Endothelial cell of umbilical vein (primary cell): ENCODE measurements at regions not wholly inside any gene's neighbourhood (a gene's known extent, or its start where the extent isn't known, plus 50 kb on each side); places are given as distances from the start of the nearest gene placed in this dataset.

Experiments
- BruUV-seq: library from RNA; stranded (reverse); fragments of 400-500 nt; replicated peaks from 2 replicates; lab custom pipeline; 2021; lab: Mats Ljungman, UMichigan
- CTCF ChIA-PET: fragments of 300-600, 350-600 bp; sonication (Branson Sonifier 250); formaldehyde crosslinking; loops from one replicate; lab custom pipeline; 2021; ENCODE audit warnings: antibody characterized with exemption, inconsistent platforms; lab: Charles Lee
- POLR2A ChIA-PET: fragments of 300-600, 350-600 bp; sonication (Branson Sonifier 250); formaldehyde crosslinking; loops from one replicate; lab custom pipeline; 2021; ENCODE audit warnings: antibody characterized with exemption, inconsistent platforms; lab: Charles Lee
- DNase-seq: peaks from one replicate; pipeline ENCODE4 v3.0.0-alpha.2; 2011; ENCODE audit warnings: low read depth, low spot score
- FAIRE-seq: peaks from 2 replicates; lab custom pipeline; 2011; peaks lifted over from hg19 to GRCh38; lab: Jason Lieb, UNC
- H2AFZ ChIP-seq: 2 replicates; pipeline ENCODE4 v1.6.0; 2012; ENCODE audit warnings: low read depth, low read length, control low read depth, inconsistent platforms
- H3K27ac ChIP-seq: 2 replicates; pipeline ENCODE4 v1.5.1; 2011; ENCODE audit warnings: low read depth, mild to moderate bottlenecking, control low read depth, low read length, moderate library complexity; ENCODE audit not compliant: insufficient read depth
- H3K27me3 ChIP-seq, 2 experiments: 2 replicates each; pipeline versions ENCODE4 v1.6.0 to v1.6.1; 2011; ENCODE audit warnings: low read length in 2 of 2, mixed read lengths in 1 of 2; ENCODE audit not compliant: control insufficient read depth in 2 of 2, insufficient read depth in 2 of 2
- H3K36me3 ChIP-seq, 2 experiments: 2 replicates in 1 of 2; 3 replicates in 1 of 2; pipeline ENCODE4 v1.5.1; 2011; ENCODE audit warnings: low read length in 2 of 2, mild to moderate bottlenecking in 1 of 2, moderate library complexity in 1 of 2; ENCODE audit not compliant: control insufficient read depth in 2 of 2, insufficient read depth in 2 of 2; ENCODE audit errors: extremely low read depth in 1 of 2
- H3K4me1 ChIP-seq: 3 replicates; pipeline ENCODE4 v1.5.1; 2011; ENCODE audit warnings: mild to moderate bottlenecking, low read length; ENCODE audit not compliant: control insufficient read depth, insufficient read depth; ENCODE audit errors: extremely low read depth
- H3K4me2 ChIP-seq: 2 replicates; pipeline ENCODE4 v1.6.1; 2011; ENCODE audit warnings: low read length, control low read depth, mixed read lengths; ENCODE audit not compliant: insufficient read depth
- H3K4me3 ChIP-seq, 3 experiments: fragments of 200-600 bp in 1 of 3; sonication (generic), shearing (Covaris generic) in 1 of 3; replicated peaks in 1 of 3; 2 replicates each; pipeline ENCODE4 v1.5.1; 2011 to 2016; ENCODE audit warnings: control low read depth in 3 of 3, low read length in 3 of 3, mild to moderate bottlenecking in 2 of 3, inconsistent platforms in 1 of 3, low read depth in 1 of 3, moderate library complexity in 1 of 3; ENCODE audit not compliant: insufficient read depth in 1 of 3
- H3K79me2 ChIP-seq: 2 replicates; pipeline ENCODE4 v1.6.0; 2012; ENCODE audit warnings: low read length, inconsistent platforms; ENCODE audit not compliant: control insufficient read depth, insufficient read depth
- H3K9ac ChIP-seq: replicated peaks from 2 replicates; pipeline ENCODE3; 2011; ENCODE audit warnings: low read length, control low read depth; ENCODE audit not compliant: insufficient read depth; ENCODE audit errors: extremely low read depth
- H3K9me1 ChIP-seq: replicated peaks from 3 replicates; pipeline ENCODE4 v1.6.0; 2011; ENCODE audit warnings: mild to moderate bottlenecking, low read length; ENCODE audit not compliant: control insufficient read depth, insufficient read depth; ENCODE audit errors: extremely low read depth
- H3K9me3 ChIP-seq: replicated peaks from 2 replicates; pipeline ENCODE4 v1.5.1; 2012; ENCODE audit warnings: low read length, inconsistent platforms; ENCODE audit not compliant: control insufficient read depth, insufficient read depth
- H4K20me1 ChIP-seq: replicated peaks from 2 replicates; pipeline ENCODE3; 2011; ENCODE audit warnings: mild to moderate bottlenecking, low read length; ENCODE audit not compliant: control insufficient read depth, insufficient read depth; ENCODE audit errors: extremely low read depth
- CTCF ChIP-seq, 2 donors: IDR thresholded peaks; 1 replicate in 1 of 2; 2 replicates in 1 of 2; pipeline ENCODE4 v1.5.1; 2011; ENCODE audit warnings: low read length in 2 of 2, mild to moderate bottlenecking in 2 of 2, moderate library complexity in 2 of 2, control low read depth in 1 of 2, inconsistent platforms in 1 of 2, low read depth in 1 of 2; ENCODE audit not compliant: insufficient read depth in 1 of 2; ENCODE audit errors: extremely low read depth in 1 of 2
- EZH2 ChIP-seq: IDR thresholded peaks from 2 replicates; pipeline ENCODE4 v1.6.1; 2012; ENCODE audit warnings: borderline replicate concordance, low read depth, mild to moderate bottlenecking, moderate library complexity, low read length, inconsistent platforms; ENCODE audit not compliant: severe bottlenecking
- FOS ChIP-seq: IDR thresholded peaks from 2 replicates; pipeline ENCODE4 v1.6.1; 2011; ENCODE audit warnings: mild to moderate bottlenecking, low read length, moderate library complexity, borderline replicate concordance; ENCODE audit not compliant: insufficient read depth
- GATA2 ChIP-seq: IDR thresholded peaks from 2 replicates; pipeline ENCODE4 v1.7.0; 2011; ENCODE audit warnings: low read depth, mild to moderate bottlenecking, moderate library complexity, mixed read lengths, low read length; ENCODE audit not compliant: insufficient read length, insufficient read depth
- JUN ChIP-seq: IDR thresholded peaks from 2 replicates; pipeline ENCODE4 v1.6.1; 2011; ENCODE audit warnings: borderline replicate concordance, low read depth; ENCODE audit not compliant: insufficient read length, insufficient read depth
- MAX ChIP-seq: IDR thresholded peaks from 2 replicates; pipeline ENCODE4 v1.6.1; 2011; ENCODE audit not compliant: insufficient read depth, insufficient read length
- MYC ChIP-seq: IDR thresholded peaks from one replicate; pipeline ENCODE4 v1.6.1; 2011; ENCODE audit warnings: mild to moderate bottlenecking, low read depth, low read length
- POLR2A ChIP-seq: IDR thresholded peaks from 2 replicates; pipeline ENCODE4 v1.6.1; 2012; ENCODE audit warnings: low read depth, mild to moderate bottlenecking, control low read depth, low read length
- POLR2AphosphoS5 ChIP-seq: IDR thresholded peaks from 2 replicates; pipeline ENCODE4 v1.6.1; 2012; ENCODE audit warnings: low read depth, mild to moderate bottlenecking, control low read depth, low read length, moderate library complexity; ENCODE audit not compliant: insufficient read depth
- dilution Hi-C: fragments of 300-500 bp; cut with MboI; formaldehyde crosslinking; loops from one replicate; pipeline ENCODE4 v1.15.0; 2019; ENCODE audit warnings: low sequenced_read_pairs; ENCODE audit not compliant: extremely low pct_ligation_motif_present
- intact Hi-C: fragments of 100-400 bp; cut with micrococcal nuclease; formaldehyde crosslinking; loops from one replicate; pipeline ENCODE4 v1.10.0; 2022

DNA sequence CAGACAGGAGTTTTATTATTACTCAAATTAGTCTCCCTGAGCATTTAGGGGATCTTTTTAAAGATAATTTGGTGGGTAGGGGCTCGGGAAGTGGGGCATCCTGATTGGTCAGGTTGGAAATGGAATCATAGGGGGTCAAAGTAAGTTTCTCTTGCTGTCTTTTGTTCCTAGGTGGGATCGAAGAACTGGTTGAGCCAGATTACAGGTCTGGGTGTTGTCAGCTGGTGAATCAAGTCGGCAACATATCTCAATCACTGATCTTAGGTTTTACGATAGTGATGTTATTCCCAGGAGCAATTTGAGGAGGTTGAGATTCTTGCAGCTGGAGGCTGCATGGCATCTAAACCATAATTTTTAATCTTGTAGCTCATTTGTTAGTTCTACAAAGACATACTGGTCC, 629.5 kb upstream of the AMOT start:
- H3K4me1 ChIP-seq, result no peaks in the 10 kb centered on the region
- no peak for FAIRE-seq
- no peaks in the 10 kb centered on the region for H4K20me1 ChIP-seq
- no peaks in the 10 kb centered on the region for H3K9me1 ChIP-seq
- ChIA-PET POLR2A (no interaction called here), CTCF (no interaction called here)
- H3K36me3 ChIP-seq, result no peaks in the 10 kb centered on the region
- no peak overlapping the region for H3K4me3 ChIP-seq
- H3K9ac ChIP-seq, result no peak overlapping the region
- DNase-seq, result no peak
- intact Hi-C loops (no loop called here), dilution Hi-C loops (no loop called here)
- H3K27ac ChIP-seq, result no peak overlapping the region
- H3K27me3 ChIP-seq, result no peaks in the 10 kb centered on the region
- no peak overlapping the region for H3K4me2 ChIP-seq
- no peak for TF ChIP-seq MYC
- no peak for TF ChIP-seq CTCF (IDR thresholded peaks at IDR 0.05; ENCODE audit: extremely low read depth in 1 of 2, insufficient read depth in 1 of 2, low read depth in 1 of 2, low read length in 2 of 2)
- no peak for TF ChIP-seq POLR2A
- TF ChIP-seq MAX, result no peak
- no peak for TF ChIP-seq EZH2
- TF ChIP-seq JUN, result no peak
- no peak for TF ChIP-seq POLR2AphosphoS5
- TF ChIP-seq FOS, result no peak
- TF ChIP-seq GATA2, result no peak
- no peaks in the 10 kb centered on the region for H3K79me2 ChIP-seq
- H3K9me3 ChIP-seq, result no peaks in the 10 kb centered on the region
- H2AFZ ChIP-seq, result no peak overlapping the region
- no TSS peak for BruUV-seq
